Mesodermal cell (in vitro differentiated cells): ENCODE measurements at regions not wholly inside any gene's neighbourhood (a gene's known extent, or its start where the extent isn't known, plus 50 kb on each side); places are given as distances from the start of the nearest gene placed in this dataset.

Experiments
- H3K27ac ChIP-seq: 2 replicates; pipeline ENCODE4 v1.7.0; 2013; ENCODE audit warnings: mild to moderate bottlenecking, low read depth, low read length, moderate library complexity; ENCODE audit not compliant: severe bottlenecking
- H3K36me3 ChIP-seq: 2 replicates; pipeline ENCODE4 v1.7.1; 2013; ENCODE audit warnings: mild to moderate bottlenecking, low read length, moderate library complexity; ENCODE audit not compliant: control insufficient read depth, insufficient read depth
- H3K4me1 ChIP-seq: one replicate; pipeline ENCODE4 v1.7.1; 2013; ENCODE audit warnings: mild to moderate bottlenecking, low read length; ENCODE audit not compliant: insufficient read depth, control insufficient read depth, poor library complexity, severe bottlenecking
- H3K4me3 ChIP-seq: 2 replicates; pipeline ENCODE4 v1.7.0; 2013; ENCODE audit warnings: low read length, control low read depth, mild to moderate bottlenecking; ENCODE audit not compliant: insufficient read depth, poor library complexity, severe bottlenecking; ENCODE audit errors: extremely low read depth
- H3K9me3 ChIP-seq: 2 replicates; pipeline ENCODE4 v1.7.1; 2013; ENCODE audit warnings: mild to moderate bottlenecking, low read length, moderate library complexity; ENCODE audit not compliant: control insufficient read depth
- WGBS, 2 experiments: methylation state at CpG; one replicate each; pipeline ENCODE4 v1.1.5; 2013; ENCODE audit warnings: missing lambda C conversion rate in 2 of 2; ENCODE audit not compliant: insufficient coverage in 2 of 2; 5-methylcytosine and 5-hydroxymethylcytosine counted together

- Histone ChIP-seq H3K36me3 (no peaks in the 10 kb centered on the region), H3K4me3 (no peak overlapping the region), H3K9me3 (no peaks in the 10 kb centered on the region), H3K4me1 (peaks cover 7% of the 10 kb centered on the region), H3K27ac (no peak overlapping the region)
- 85 to 94% methylated on average over 2 to 3 of the region's 5 CpGs for WGBS, 2 experiments
These were observed 279.4 kb upstream of the WWC1 start for GRCh38 chr5:168012006-168012405.

DNA sequence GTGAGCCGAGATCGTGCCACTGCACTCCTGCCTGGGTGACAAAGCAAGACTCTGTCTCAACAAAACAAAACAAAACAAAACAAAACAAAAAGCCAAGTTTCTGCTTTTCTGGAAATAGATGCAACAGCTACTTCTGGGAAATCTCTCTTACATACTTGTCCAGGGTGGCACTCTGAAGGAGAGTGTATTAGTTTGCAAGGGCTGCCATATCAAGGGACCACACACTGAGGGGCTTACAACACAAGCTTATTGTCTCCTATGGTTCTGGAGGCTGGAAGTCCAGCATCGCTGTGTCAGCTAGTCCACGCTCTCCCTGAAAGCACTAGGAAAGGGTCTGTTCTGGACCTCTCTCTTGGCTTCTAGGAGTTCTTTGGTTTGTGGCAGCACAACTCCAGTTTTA is 277.9 kb upstream of the WWC1 start:
- H3K9me3 ChIP-seq, result no peaks in the 10 kb centered on the region
- 86 to 90% methylated on average over 2 to 4 of the region's 4 CpGs for WGBS, 2 experiments
- H3K4me3 ChIP-seq, result no peak overlapping the region
- H3K27ac ChIP-seq, result no peak overlapping the region
- no peaks in the 10 kb centered on the region for H3K36me3 ChIP-seq
- H3K4me1 ChIP-seq, result peaks cover 7% of the 10 kb centered on the region

GRCh38 chr5:168014433-168015123 is 276.9 kb upstream of the WWC1 start:
- Histone ChIP-seq H3K27ac (no peak overlapping the region), H3K36me3 (no peaks in the 10 kb centered on the region), H3K9me3 (no peaks in the 10 kb centered on the region), H3K4me1 (peaks cover 7% of the 10 kb centered on the region), H3K4me3 (no peak overlapping the region)
- WGBS, 2 experiments, result 94 to 100% methylated on average over 5 of the region's 5 CpGs

DNA sequence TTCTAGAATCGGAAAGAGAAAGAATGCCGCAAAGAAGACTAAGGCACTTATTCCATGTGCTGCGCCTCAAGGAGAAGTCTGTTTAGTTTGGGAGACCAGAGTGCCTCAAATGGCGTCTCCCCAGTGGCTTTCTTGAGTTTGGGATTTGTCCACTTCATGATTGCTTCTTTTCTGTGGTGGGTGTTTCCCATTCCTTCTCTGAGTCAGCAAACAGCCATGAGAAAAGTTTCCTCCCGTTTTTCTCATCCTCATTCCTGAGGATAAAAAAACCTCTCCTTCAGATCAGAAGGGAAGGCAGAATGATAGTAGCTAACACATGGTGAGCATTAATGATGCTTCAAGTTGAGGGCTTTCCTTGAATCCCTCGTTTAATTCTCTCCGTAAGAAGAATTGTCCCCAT is 275.9 kb upstream of the WWC1 start:
- H3K36me3 ChIP-seq, result no peaks in the 10 kb centered on the region
- H3K27ac ChIP-seq, result no peak overlapping the region
- no peak overlapping the region for H3K4me3 ChIP-seq
- H3K9me3 ChIP-seq, result no peaks in the 10 kb centered on the region
- H3K4me1 ChIP-seq, result peaks cover 7% of the 10 kb centered on the region
- WGBS, 2 experiments, result 93 to 94% methylated on average over 6 of the region's 7 CpGs

GRCh38 chr5:168017313-168017712 is 274.1 kb upstream of the WWC1 start:
- Histone ChIP-seq H3K27ac (no peak overlapping the region), H3K9me3 (no peaks in the 10 kb centered on the region), H3K36me3 (no peaks in the 10 kb centered on the region), H3K4me1 (peaks cover 7% of the 10 kb centered on the region), H3K4me3 (no peak overlapping the region)
- 87 to 91% methylated on average over 3 of the region's 3 CpGs for WGBS, 2 experiments

- WGBS, 2 experiments, result 89% methylated on average over 3 of the region's 3 CpGs
- Histone ChIP-seq H3K36me3 (no peaks in the 10 kb centered on the region), H3K4me1 (peaks cover 7% of the 10 kb centered on the region), H3K4me3 (no peak overlapping the region), H3K27ac (no peak overlapping the region), H3K9me3 (no peaks in the 10 kb centered on the region)
These were observed 272.3 kb upstream of the WWC1 start for GRCh38 chr5:168019143-168019542.

DNA sequence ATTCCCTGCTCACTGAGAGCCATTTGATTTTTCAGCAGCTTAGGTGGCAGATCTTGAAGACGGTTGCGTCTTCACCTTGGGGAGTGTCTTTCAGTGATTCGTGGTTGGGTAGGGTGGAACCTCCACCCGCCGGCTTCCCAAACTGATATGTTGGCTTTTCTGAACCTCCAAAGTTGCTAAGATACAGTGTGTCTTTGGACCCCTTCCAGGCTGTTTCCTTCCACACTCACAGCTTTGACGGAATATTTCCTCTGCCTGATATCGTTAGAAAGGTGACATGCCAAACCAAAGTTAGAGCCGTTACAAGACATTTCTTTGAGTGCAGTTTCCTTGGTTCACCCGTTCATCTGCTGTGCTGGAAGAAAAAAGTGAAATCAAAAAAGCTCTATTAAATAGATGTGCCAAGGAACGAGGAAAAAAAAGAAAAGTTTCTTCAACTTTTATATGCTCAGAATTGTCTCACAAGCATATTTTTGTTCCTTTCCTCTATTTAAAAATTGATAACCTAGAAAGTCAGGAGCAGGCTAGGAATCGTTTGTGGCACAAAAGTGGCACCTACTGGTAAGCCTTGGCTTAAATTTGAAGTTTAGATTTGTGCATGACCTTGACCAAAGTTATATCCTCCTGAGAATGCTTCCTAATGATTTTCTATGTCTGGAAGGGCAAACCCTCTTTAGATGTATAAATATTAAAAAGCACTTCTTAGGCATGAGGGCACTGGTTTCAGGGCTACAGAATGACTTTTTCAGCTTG is 270.7 kb upstream of the WWC1 start:
- H3K36me3 ChIP-seq, result no peaks in the 10 kb centered on the region
- no peaks in the 10 kb centered on the region for H3K4me1 ChIP-seq
- WGBS, 2 experiments, result 90 to 94% methylated on average over 7 to 9 of the region's 11 CpGs
- no peak overlapping the region for H3K27ac ChIP-seq
- no peaks in the 10 kb centered on the region for H3K9me3 ChIP-seq
- H3K4me3 ChIP-seq, result no peak overlapping the region

DNA sequence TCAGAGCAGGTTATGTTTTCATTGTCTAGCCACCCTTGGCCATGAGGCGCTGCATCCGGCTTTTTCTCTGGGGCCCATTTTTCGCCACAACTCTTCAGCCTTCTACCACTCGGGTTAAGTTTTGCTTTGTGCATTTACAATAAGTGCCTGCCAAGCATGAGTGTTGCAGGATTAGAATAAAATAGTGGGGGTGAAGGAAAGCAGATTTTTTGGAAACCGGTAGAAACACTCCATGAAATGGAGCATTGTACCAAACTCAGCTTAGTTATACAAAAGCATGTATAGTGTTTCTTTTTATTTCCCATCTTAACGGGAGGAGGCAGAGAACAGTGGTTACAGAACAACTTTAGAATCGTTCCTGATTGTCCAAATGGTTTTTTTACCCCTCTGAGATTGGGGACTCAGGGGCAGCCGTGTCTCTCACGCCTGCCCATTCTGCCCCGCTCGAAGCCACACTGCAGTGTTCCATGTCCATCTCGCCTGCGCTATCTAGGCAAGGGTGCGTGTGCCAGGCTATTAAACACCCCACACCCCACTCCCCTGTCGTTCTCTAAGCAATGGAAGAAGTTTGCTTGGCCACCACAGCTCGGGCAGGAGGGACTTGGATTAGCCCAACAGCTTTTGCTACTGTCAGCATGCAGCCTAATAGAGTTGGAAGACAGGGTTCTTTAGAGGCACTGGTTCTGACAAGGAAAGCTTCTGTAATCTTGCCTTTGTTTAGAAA is 268.8 kb upstream of the WWC1 start:
- Histone ChIP-seq H3K4me1 (no peaks in the 10 kb centered on the region), H3K36me3 (no peaks in the 10 kb centered on the region), H3K4me3 (no peak overlapping the region), H3K27ac (no peak overlapping the region), H3K9me3 (no peaks in the 10 kb centered on the region)
- 92 to 94% methylated on average over 11 to 12 of the region's 16 CpGs for whole genome bisulfite sequencing, 2 experiments

GRCh38 chr5:168023191-168023590 is 268.3 kb upstream of the WWC1 start:
- no peaks in the 10 kb centered on the region for H3K4me1 ChIP-seq
- H3K27ac ChIP-seq, result no peak overlapping the region
- no peak overlapping the region for H3K4me3 ChIP-seq
- H3K36me3 ChIP-seq, result no peaks in the 10 kb centered on the region
- 85 to 96% methylated on average over 6 to 7 of the region's 15 CpGs for WGBS, 2 experiments
- H3K9me3 ChIP-seq, result no peaks in the 10 kb centered on the region

- no peaks in the 10 kb centered on the region for H3K9me3 ChIP-seq
- no peaks in the 10 kb centered on the region for H3K4me1 ChIP-seq
- WGBS, 2 experiments, result 90 to 95% methylated on average over 3 to 5 of the region's 7 CpGs
- H3K36me3 ChIP-seq, result no peaks in the 10 kb centered on the region
- no peak overlapping the region for H3K4me3 ChIP-seq
- no peak overlapping the region for H3K27ac ChIP-seq
These were observed 267.1 kb upstream of the WWC1 start for GRCh38 chr5:168024306-168024705.
